H9 (cell line): ENCODE measurements at regions not wholly inside any gene's neighbourhood (a gene's known extent, or its start where the extent isn't known, plus 50 kb on each side); places are given as distances from the start of the nearest gene placed in this dataset.

ENCODE experiments used
- DNase-seq: peaks from one replicate; pipeline ENCODE4 v3.0.0-alpha.2; 2017
- H2AFZ ChIP-seq: one replicate; pipeline ENCODE4 v1.6.1; 2013; ENCODE audit warnings: mild to moderate bottlenecking, low read length, control low read depth, moderate library complexity
- H2AK5ac ChIP-seq: 2 replicates; pipeline ENCODE4 v1.6.1; 2013; ENCODE audit warnings: low read length, control low read depth, mixed read lengths; ENCODE audit not compliant: insufficient read length
- H2BK120ac ChIP-seq: one replicate; pipeline ENCODE4 v1.6.1; 2013; ENCODE audit warnings: low read depth, mild to moderate bottlenecking, low read length, control low read depth, inconsistent platforms; ENCODE audit not compliant: poor library complexity, severe bottlenecking
- H2BK12ac ChIP-seq: 2 replicates; pipeline ENCODE4 v1.6.1; 2013; ENCODE audit warnings: low read length, control low read depth, mixed read lengths, low read depth; ENCODE audit not compliant: insufficient read length
- H2BK15ac ChIP-seq: 2 replicates; pipeline ENCODE4 v1.6.1; 2013; ENCODE audit warnings: low read depth, low read length, control low read depth
- H2BK20ac ChIP-seq: one replicate; pipeline ENCODE4 v1.6.1; 2013; ENCODE audit warnings: low read depth, mild to moderate bottlenecking, low read length, control low read depth, inconsistent platforms; ENCODE audit not compliant: poor library complexity, severe bottlenecking
- H2BK5ac ChIP-seq: 2 replicates; pipeline ENCODE4 v1.6.1; 2013; ENCODE audit warnings: low read length, control low read depth, mixed read lengths; ENCODE audit not compliant: insufficient read length
- H3K14ac ChIP-seq: 2 replicates; pipeline ENCODE4 v1.6.1; 2013; ENCODE audit warnings: low read length, control low read depth; ENCODE audit not compliant: insufficient read depth
- H3K18ac ChIP-seq: 2 replicates; pipeline ENCODE4 v1.6.1; 2013; ENCODE audit warnings: low read depth, mild to moderate bottlenecking, mixed read lengths, low read length, control low read depth; ENCODE audit not compliant: insufficient read length
- H3K23ac ChIP-seq: 2 replicates; pipeline ENCODE4 v1.6.1; 2013; ENCODE audit warnings: low read length, control low read depth, mixed read lengths, low read depth; ENCODE audit not compliant: insufficient read length
- H3K23me2 ChIP-seq: 2 replicates; pipeline ENCODE4 v1.6.1; 2013; ENCODE audit warnings: low read depth, mild to moderate bottlenecking, mixed read lengths, low read length, control low read depth; ENCODE audit not compliant: insufficient read length, poor library complexity, severe bottlenecking
- H3K27ac ChIP-seq: 2 replicates; pipeline ENCODE4 v1.5.1; 2013; ENCODE audit warnings: low read length, control low read depth, mixed read lengths, low read depth; ENCODE audit not compliant: insufficient read length
- H3K27me3 ChIP-seq: 2 replicates; pipeline ENCODE4 v1.6.1; 2013; ENCODE audit warnings: low read length, control low read depth, inconsistent platforms; ENCODE audit not compliant: insufficient read depth
- H3K4ac ChIP-seq: 2 replicates; pipeline ENCODE4 v1.6.1; 2013; ENCODE audit warnings: low read depth, mild to moderate bottlenecking, control low read depth, inconsistent platforms, low read length, moderate library complexity
- H3K4me1 ChIP-seq: 2 replicates; pipeline ENCODE4 v1.6.1; 2013; ENCODE audit warnings: low read length, control low read depth, inconsistent platforms; ENCODE audit not compliant: insufficient read depth
- H3K4me2 ChIP-seq: 2 replicates; pipeline ENCODE4 v1.6.1; 2013; ENCODE audit warnings: low read length, control low read depth, mixed read lengths; ENCODE audit not compliant: insufficient read length, insufficient read depth
- H3K56ac ChIP-seq: 2 replicates; pipeline ENCODE4 v1.6.1; 2013; ENCODE audit warnings: low read depth, mild to moderate bottlenecking, mixed read lengths, low read length, control low read depth; ENCODE audit not compliant: insufficient read length
- H3K79me1 ChIP-seq: 2 replicates; pipeline ENCODE4 v1.6.1; 2013; ENCODE audit warnings: low read depth, mild to moderate bottlenecking, moderate library complexity, low read length, control low read depth, inconsistent platforms; ENCODE audit not compliant: insufficient read depth, poor library complexity, severe bottlenecking
- H3K79me2 ChIP-seq: 2 replicates; pipeline ENCODE4 v1.6.1; 2013; ENCODE audit warnings: low read length, control low read depth, inconsistent platforms; ENCODE audit not compliant: insufficient read depth
- H3K9ac ChIP-seq: 2 replicates; pipeline ENCODE4 v1.6.1; 2013; ENCODE audit warnings: low read length, control low read depth, mixed read lengths; ENCODE audit not compliant: insufficient read length; ENCODE audit errors: extremely low read depth
- H3K9me3 ChIP-seq: one replicate; pipeline ENCODE4 v1.6.1; 2013; ENCODE audit warnings: low read depth, low read length, inconsistent platforms; ENCODE audit not compliant: control insufficient read depth
- H3T11ph ChIP-seq: one replicate; pipeline ENCODE4 v1.6.1; 2013; ENCODE audit warnings: mild to moderate bottlenecking, low read length, control low read depth, inconsistent platforms
- H4K20me1 ChIP-seq: one replicate; pipeline ENCODE4 v1.6.1; 2013; ENCODE audit not compliant: control insufficient read depth, insufficient read length, insufficient read depth
- H4K5ac ChIP-seq: 2 replicates; pipeline ENCODE4 v1.6.1; 2013; ENCODE audit warnings: low read depth, mild to moderate bottlenecking, mixed read lengths, low read length, control low read depth; ENCODE audit not compliant: insufficient read length
- H4K8ac ChIP-seq: replicated peaks from 2 replicates; pipeline ENCODE4 v1.6.1; 2013; ENCODE audit warnings: low read length, control low read depth, mixed read lengths, low read depth; ENCODE audit not compliant: insufficient read length
- H4K91ac ChIP-seq: 2 replicates; pipeline ENCODE4 v1.6.1; 2013; ENCODE audit warnings: low read depth, mild to moderate bottlenecking, moderate library complexity, mixed read lengths, low read length, control low read depth; ENCODE audit not compliant: insufficient read length
- H3K27ac Mint-ChIP-seq, 3 experiments: 2 replicates in 2 of 3; 3 replicates in 1 of 3; pipeline ENCODE4 v1.8.0; 2020 to 2021; ENCODE audit warnings: mixed read lengths in 3 of 3, mild to moderate bottlenecking in 1 of 3, moderate library complexity in 1 of 3
- H3K27me3 Mint-ChIP-seq: 2 replicates; pipeline ENCODE4 v1.8.0; 2021; ENCODE audit warnings: low read depth, mild to moderate bottlenecking, moderate library complexity, mixed read lengths
- H3K36me3 Mint-ChIP-seq, 3 experiments: 2 replicates in 2 of 3; 3 replicates in 1 of 3; pipeline ENCODE4 v1.8.0; 2020 to 2021; ENCODE audit warnings: low read depth in 3 of 3, mixed read lengths in 3 of 3; ENCODE audit not compliant: insufficient read depth in 1 of 3
- H3K4me1 Mint-ChIP-seq, 2 experiments: 2 replicates each; pipeline ENCODE4 v1.8.0; 2020; ENCODE audit warnings: mixed read lengths in 2 of 2
- H3K4me3 Mint-ChIP-seq, 2 experiments: 2 replicates in 1 of 2; 3 replicates in 1 of 2; pipeline ENCODE4 v1.8.0; 2020 to 2021; ENCODE audit warnings: mild to moderate bottlenecking in 2 of 2, mixed read lengths in 2 of 2, moderate library complexity in 1 of 2
- H3K9me3 Mint-ChIP-seq, 2 experiments: 2 replicates in 1 of 2; 3 replicates in 1 of 2; pipeline ENCODE4 v1.8.0; 2020; ENCODE audit warnings: mild to moderate bottlenecking in 2 of 2, mixed read lengths in 2 of 2, moderate library complexity in 1 of 2
- WGBS: extraction: QIAGEN DNeasy Blood & Tissue Kit; methylation state at CpG from one replicate; pipeline ENCODE4 v1.1.7; 2013; ENCODE audit warnings: missing lambda C conversion rate, low lambda C conversion rate, mixed read lengths; ENCODE audit not compliant: insufficient read length; ENCODE audit errors: extremely low coverage; 5-methylcytosine and 5-hydroxymethylcytosine counted together
- TF ChIP-seq, protein P1 (sequence below): fragments of 200-600 bp; sonication (generic); conservative IDR thresholded peaks from 3 replicates; pipeline ENCODE4 v1.8.0; 2021; ENCODE audit warnings: antibody characterized with exemption, mild to moderate bottlenecking

DNA sequence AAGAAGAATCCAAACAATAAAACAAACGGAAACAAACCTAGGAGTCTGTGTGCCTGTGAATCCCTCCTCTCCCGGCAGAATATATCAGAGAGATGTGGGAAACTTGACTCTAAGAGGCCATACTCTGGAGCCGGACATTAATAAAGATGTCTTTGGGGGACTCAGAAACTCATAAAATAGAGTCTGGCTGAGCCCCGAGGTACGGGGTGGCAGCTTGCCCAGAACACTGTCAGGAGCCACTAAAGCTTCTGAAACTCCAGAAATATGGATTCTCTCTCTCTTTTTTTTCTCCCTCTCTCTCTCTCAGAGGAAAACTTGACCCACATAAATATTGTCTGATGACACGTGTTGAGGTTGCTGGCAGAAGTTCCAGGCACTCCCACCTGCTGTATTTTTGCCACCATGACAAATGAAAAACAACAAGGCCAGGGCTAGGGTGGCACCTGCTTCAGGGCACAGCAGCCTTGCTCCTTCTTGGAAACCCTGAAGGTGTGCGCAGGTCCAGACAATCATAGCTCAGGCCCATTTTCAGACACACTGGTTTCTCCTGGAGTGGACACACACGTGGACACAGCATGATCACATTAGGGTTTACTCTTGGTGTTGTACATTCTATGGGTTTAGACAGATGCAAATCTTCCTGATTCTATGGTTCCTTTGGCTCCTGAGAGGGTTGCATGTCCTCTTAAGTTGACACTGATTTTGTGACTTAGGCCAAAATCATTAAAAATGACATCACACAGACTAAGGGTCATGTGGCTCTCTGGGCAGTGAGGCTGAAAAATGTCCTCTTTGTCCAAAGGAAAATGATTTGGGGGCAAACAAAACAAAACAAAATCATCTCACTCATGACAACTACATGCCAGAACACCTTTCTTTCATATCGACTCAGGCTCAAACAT, 282.6 kb upstream of the IRX3 start:
- Histone ChIP-seq H4K91ac (no peak overlapping the region), H2BK12ac (no peak overlapping the region), H4K20me1 (no peaks in the 10 kb centered on the region), H3K79me1 (no peaks in the 10 kb centered on the region), H3K18ac (no peak overlapping the region), H3K4me2 (no peak overlapping the region), H3K4me1 (no peaks in the 10 kb centered on the region), H3K9me3 (no peaks in the 10 kb centered on the region), H3K79me2 (no peaks in the 10 kb centered on the region), H2BK20ac (no peak overlapping the region), H3K23me2 (no peaks in the 10 kb centered on the region), H3K27ac (no peak overlapping the region), H3K56ac (no peak overlapping the region), H2AFZ (no peak overlapping the region), H4K8ac (no peak overlapping the region), H3T11ph (no peak overlapping the region), H2BK5ac (no peak overlapping the region), H2AK5ac (no peak overlapping the region), H4K5ac (no peak overlapping the region), H3K4ac (no peak overlapping the region), H3K27me3 (no peaks in the 10 kb centered on the region), H2BK15ac (no peak overlapping the region), H3K23ac (no peak overlapping the region), H3K14ac (no peak overlapping the region), H2BK120ac (no peak overlapping the region), H3K9ac (no peak overlapping the region)
- Mint-ChIP-seq H3K4me3 (no peak overlapping the region), H3K36me3 (no peaks in the 10 kb centered on the region), H3K27me3 (no peaks in the 10 kb centered on the region; the same call in none of the 2 replicates), H3K27ac (no peak overlapping the region; a peak in 1 of 7 replicates), H3K4me1 (no peaks in the 10 kb centered on the region), H3K9me3 (no peaks in the 10 kb centered on the region; a peak in 1 of 5 replicates)
- no CpG with 5 or more reads among the region's 9 CpGs for WGBS
- TF ChIP-seq, protein P1, sequence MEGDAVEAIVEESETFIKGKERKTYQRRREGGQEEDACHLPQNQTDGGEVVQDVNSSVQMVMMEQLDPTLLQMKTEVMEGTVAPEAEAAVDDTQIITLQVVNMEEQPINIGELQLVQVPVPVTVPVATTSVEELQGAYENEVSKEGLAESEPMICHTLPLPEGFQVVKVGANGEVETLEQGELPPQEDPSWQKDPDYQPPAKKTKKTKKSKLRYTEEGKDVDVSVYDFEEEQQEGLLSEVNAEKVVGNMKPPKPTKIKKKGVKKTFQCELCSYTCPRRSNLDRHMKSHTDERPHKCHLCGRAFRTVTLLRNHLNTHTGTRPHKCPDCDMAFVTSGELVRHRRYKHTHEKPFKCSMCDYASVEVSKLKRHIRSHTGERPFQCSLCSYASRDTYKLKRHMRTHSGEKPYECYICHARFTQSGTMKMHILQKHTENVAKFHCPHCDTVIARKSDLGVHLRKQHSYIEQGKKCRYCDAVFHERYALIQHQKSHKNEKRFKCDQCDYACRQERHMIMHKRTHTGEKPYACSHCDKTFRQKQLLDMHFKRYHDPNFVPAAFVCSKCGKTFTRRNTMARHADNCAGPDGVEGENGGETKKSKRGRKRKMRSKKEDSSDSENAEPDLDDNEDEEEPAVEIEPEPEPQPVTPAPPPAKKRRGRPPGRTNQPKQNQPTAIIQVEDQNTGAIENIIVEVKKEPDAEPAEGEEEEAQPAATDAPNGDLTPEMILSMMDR, result no peak
- DNase-seq, result no peak
